HG02938 (cell line): ENCODE measurements at regions not wholly inside any gene's neighbourhood (a gene's known extent, or its start where the extent isn't known, plus 50 kb on each side); places are given as distances from the start of the nearest gene placed in this dataset.

Experiments
- ATAC-seq: cut with Tn5 transposase; IDR thresholded peaks from one replicate; pipeline ENCODE4 v1.9.1; 2021; ENCODE audit warnings: mild to moderate bottlenecking, moderate library complexity; ENCODE audit not compliant: unreplicated experiment

GRCh38 chr6:19438566-19439353 lies 398.4 kb upstream of the ID4 start:
- no peak for ATAC-seq

GRCh38 chr6:19440531-19440930 lies 396.6 kb upstream of the ID4 start:
- ATAC-seq = no peak

GRCh38 chr6:19443411-19443810 lies 393.8 kb upstream of the ID4 start:
- ATAC-seq = no peak

GRCh38 chr6:19444041-19444440 lies 393.1 kb upstream of the ID4 start:
- no peak for ATAC-seq

- no peak for ATAC-seq
These were observed 392.7 kb upstream of the ID4 start for GRCh38 chr6:19444481-19444880.

- ATAC-seq = no peak
These were observed 390.6 kb upstream of the ID4 start for GRCh38 chr6:19446570-19446969.

- no peak for ATAC-seq
These were observed 386.5 kb upstream of the ID4 start for GRCh38 chr6:19450651-19451050.

GRCh38 chr6:19452495-19452894 lies 384.7 kb upstream of the ID4 start:
- ATAC-seq = no peak

- ATAC-seq = no peak
These were observed 383.0 kb upstream of the ID4 start for GRCh38 chr6:19454001-19454720.

GRCh38 chr6:19454721-19455392 lies 382.3 kb upstream of the ID4 start:
- ATAC-seq = no peak

GRCh38 chr6:19463250-19463649 lies 373.9 kb upstream of the ID4 start:
- ATAC-seq = no peak

GRCh38 chr6:19463925-19464324 lies 373.2 kb upstream of the ID4 start:
- ATAC-seq = no peak

GRCh38 chr6:19465256-19465655 lies 371.9 kb upstream of the ID4 start:
- no peak for ATAC-seq

GRCh38 chr6:19465760-19466159 lies 371.4 kb upstream of the ID4 start:
- ATAC-seq = no peak

- ATAC-seq = no peak
These were observed 366.8 kb upstream of the ID4 start for GRCh38 chr6:19470333-19470732.

GRCh38 chr6:19472153-19472552 lies 365.0 kb upstream of the ID4 start:
- no peak for ATAC-seq

GRCh38 chr6:19472850-19473249 lies 364.3 kb upstream of the ID4 start:
- ATAC-seq = no peak

- ATAC-seq = no peak
These were observed 359.6 kb upstream of the ID4 start for GRCh38 chr6:19477563-19477962.

GRCh38 chr6:19478273-19478672 lies 358.9 kb upstream of the ID4 start:
- ATAC-seq = no peak

GRCh38 chr6:19478992-19479391 lies 358.2 kb upstream of the ID4 start:
- no peak for ATAC-seq

GRCh38 chr6:19479551-19479950 lies 357.6 kb upstream of the ID4 start:
- ATAC-seq = no peak
